Right ventricle myocardium inferior (tissue), 1 donor: ENCODE measurements at regions not wholly inside any gene's neighbourhood (a gene's known extent, or its start where the extent isn't known, plus 50 kb on each side); places are given as distances from the start of the nearest gene placed in this dataset.

Experiments
- ATAC-seq: fragments of 200-7000 bp; cut with Tn5 transposase; one replicate; pipeline ENCODE4 v1.9.1; 2020; ENCODE audit warnings: mild to moderate bottlenecking, moderate library complexity
- DNase-seq: peaks from one replicate; pipeline ENCODE4 v3.0.0; 2021; ENCODE audit errors: missing footprints
- intact Hi-C: fragments of 100-400 bp; cut with DNase I; formaldehyde crosslinking; loops from one replicate; pipeline ENCODE4 v1.11.0; 2022
- donor health status: DM: no; HTN: yes; CAD: no; lungs with severe emphysema.

DNA sequence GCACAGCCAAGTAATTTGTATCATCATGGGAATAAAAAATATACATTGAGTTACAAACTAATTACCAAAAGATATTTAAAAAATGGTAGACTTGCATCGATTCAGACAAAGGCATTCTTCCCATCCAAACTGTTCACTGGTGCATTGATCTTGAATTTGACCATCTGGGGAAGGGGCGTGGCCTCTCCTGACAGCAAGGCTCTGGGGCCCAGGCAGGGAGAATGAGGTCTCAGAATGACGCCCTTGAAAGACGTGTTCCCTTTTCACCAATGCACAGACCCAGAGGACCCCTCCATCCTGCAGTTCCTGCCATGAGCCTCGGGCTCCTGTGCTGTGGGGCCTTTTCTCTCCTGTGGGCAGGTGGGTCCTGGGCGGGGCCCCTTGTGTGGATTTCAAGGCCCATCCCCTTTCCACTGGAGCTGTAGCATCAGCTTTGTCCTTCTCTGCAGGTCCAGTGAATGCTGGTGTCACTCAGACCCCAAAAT lies 91.1 kb upstream of the PRSS58 start:
- no peak for ATAC-seq
- no peak for DNase-seq
- intact Hi-C loops = no loop called here

GRCh38 chr7:142348100-142348499 lies 90.2 kb upstream of the PRSS58 start:
- intact Hi-C loops = no loop called here
- ATAC-seq (no peak), DNase-seq (no peak)

DNA sequence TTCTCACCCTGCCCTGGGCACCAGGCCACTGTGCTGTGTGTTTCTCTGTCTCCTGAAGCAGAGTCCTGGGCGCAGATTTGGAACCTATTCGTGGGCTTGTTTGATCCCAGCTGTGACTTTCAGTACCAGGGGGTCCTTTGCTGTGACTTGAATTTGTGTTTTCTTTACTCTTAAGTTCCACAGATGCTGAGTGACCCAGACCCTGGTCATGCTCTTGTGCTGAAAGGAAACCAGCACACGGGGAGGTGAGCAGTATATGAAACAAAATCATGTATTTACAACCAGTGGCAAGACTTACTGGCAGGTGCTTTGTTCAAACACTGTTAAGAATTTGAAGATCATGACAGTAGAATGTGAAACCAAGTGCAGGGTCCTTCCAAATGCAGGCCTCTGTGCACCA lies 89.2 kb upstream of the PRSS58 start:
- no peak for DNase-seq
- intact Hi-C loops = no loop called here
- ATAC-seq = no peak

DNA sequence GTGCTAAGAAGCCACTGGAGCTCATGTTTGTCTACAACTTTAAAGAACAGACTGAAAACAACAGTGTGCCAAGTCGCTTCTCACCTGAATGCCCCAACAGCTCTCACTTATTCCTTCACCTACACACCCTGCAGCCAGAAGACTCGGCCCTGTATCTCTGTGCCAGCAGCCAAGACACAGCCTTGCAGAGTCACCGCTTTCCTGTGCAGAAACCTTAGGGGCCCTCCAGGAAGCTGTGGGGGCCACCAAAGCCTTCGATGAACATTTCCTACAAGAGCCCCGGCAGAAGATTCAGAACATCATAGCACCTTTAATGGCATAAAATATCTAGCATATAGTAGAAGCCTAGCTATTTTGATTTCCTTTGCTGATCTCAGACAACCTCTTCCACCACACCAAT lies 88.0 kb upstream of the PRSS58 start:
- intact Hi-C loops = no loop called here
- ATAC-seq (no peak), DNase-seq (no peak)

DNA sequence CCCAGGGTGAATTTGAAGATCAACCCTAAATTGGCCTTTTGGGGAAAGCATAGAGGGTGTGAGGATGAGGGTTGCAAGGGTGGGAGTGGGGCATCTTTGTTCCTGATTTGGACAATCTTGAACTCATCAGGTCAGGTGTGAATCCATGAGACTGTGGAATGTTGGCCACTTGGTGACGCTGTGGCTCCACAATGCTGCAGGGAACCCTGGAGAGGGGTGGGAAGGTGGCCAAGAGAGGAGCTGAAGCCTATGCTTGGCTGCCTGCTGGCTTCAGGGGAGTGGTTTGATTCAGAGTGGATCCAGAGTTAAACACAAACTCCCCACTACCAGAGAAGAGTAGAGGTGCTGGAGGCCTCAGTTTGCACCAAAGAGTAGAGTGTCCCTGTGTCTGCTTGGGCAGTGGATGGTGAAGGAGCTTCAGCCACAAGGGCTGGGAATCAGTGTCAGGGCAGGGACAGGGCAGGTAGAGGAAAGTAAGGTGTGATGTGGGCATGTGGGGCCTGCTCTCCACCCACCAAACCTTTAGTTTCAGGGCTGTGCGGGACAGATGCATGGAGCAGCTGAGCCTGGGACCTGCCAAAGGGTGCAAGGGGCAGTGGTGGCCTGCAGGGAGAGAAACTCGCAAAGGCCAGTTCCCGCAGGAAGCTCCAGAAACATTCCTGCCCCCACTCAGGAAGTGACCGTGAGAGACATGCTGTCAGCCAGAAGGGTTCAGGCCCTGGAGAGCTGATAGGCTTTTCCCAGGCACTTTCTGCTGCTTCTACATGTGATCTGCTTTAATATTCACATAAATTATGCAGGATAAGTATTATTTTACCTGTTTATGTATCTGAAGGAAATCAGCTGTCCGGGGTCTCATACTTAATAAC lies 81.0 kb upstream of the PRSS58 start:
- no peak for ATAC-seq
- intact Hi-C loops = no loop called here
- no peak for DNase-seq

- DNase-seq = no peak
- no peak for ATAC-seq
- intact Hi-C loops = no loop called here
Measured at GRCh38 chr7:142337054-142338001, 79.5 kb upstream of the PRSS58 start.

GRCh38 chr7:142334806-142335205 lies 76.9 kb upstream of the PRSS58 start:
- no peak for ATAC-seq
- no peak for DNase-seq
- intact Hi-C loops = no loop called here

DNA sequence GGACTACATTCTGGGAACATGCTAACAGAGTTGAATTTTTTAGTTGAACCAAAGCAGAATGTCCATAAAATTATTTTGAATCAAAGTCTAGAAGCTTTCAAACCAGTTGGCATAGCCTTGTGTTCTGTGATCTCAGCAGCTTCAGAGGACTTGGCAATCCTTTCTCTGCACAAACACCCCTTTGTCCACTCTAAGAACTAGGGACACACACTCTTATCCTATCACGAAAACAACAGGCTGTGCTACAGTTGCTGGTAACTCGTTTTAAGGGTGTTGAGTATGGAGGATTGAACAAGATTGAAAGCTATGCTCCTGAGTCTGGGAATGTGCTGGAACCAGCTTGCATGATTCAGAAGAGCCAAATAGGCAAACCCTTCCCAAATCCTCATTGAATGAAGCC lies 76.4 kb upstream of the PRSS58 start:
- ATAC-seq (no peak), DNase-seq (no peak)
- intact Hi-C loops = no loop called here

DNA sequence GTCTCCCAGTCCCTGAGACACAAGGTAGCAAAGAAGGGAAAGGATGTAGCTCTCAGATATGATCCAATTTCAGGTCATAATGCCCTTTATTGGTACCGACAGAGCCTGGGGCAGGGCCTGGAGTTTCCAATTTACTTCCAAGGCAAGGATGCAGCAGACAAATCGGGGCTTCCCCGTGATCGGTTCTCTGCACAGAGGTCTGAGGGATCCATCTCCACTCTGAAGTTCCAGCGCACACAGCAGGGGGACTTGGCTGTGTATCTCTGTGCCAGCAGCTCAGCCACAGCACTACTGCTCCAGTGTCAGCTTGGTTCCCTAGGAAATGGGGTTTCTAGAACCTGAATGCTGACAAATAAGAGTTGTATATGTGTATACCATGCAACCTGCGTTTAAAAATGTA lies 74.6 kb upstream of the PRSS58 start:
- no peak for DNase-seq
- intact Hi-C loops = no loop called here
- ATAC-seq = no peak

GRCh38 chr7:142331941-142332340 lies 74.1 kb upstream of the PRSS58 start:
- intact Hi-C loops = no loop called here
- ATAC-seq (no peak), DNase-seq (no peak)

- intact Hi-C loops = no loop called here
- DNase-seq (no peak), ATAC-seq (no peak)
Measured at GRCh38 chr7:142329062-142329790, 71.4 kb upstream of the PRSS58 start.

DNA sequence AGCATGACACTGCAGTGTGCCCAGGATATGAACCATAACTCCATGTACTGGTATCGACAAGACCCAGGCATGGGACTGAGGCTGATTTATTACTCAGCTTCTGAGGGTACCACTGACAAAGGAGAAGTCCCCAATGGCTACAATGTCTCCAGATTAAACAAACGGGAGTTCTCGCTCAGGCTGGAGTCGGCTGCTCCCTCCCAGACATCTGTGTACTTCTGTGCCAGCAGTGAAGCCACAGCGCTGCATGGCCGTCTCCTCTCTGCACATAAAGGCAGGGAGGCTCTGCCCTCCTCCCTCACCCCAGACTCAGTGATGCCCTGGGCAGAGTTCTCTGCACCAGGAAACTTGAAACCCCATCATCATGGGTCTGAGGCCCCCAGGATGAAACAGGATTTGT lies 70.7 kb upstream of the PRSS58 start:
- ATAC-seq (no peak), DNase-seq (no peak)
- intact Hi-C loops = no loop called here

- DNase-seq (no peak), ATAC-seq (no peak)
- intact Hi-C loops = no loop called here
Measured at GRCh38 chr7:142327628-142328405, 70.0 kb upstream of the PRSS58 start.

GRCh38 chr7:142323706-142324105 lies 65.8 kb upstream of the PRSS58 start:
- intact Hi-C loops = no loop called here
- ATAC-seq (no peak), DNase-seq (no peak)

- DNase-seq (no peak), ATAC-seq (no peak)
- intact Hi-C loops = no loop called here
Measured at GRCh38 chr7:142321391-142321790, 63.5 kb upstream of the PRSS58 start.

- intact Hi-C loops = no loop called here
- DNase-seq (no peak), ATAC-seq (no peak)
Measured at GRCh38 chr7:142320883-142321282, 63.0 kb upstream of the PRSS58 start.

DNA sequence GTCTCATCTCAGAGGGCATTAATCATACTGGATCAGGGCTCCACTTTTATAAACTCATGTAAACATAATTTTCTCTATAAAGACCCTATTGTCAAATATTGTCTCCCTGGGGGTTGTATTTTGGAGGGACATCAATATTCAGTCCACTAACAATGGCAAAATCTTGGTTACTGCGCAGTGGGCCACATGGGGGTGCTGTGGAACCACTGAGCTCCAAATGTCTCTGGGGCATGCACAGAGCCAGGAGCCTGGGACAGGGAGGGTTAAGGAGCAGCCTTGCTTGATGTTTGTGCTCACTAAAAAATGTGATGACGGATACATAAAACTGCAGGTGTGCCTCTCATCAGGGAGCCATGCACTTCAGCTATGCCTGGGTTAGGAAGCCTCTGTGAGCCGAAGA lies 62.1 kb upstream of the PRSS58 start:
- no peak for ATAC-seq
- no peak for DNase-seq
- intact Hi-C loops = no loop called here

- no peak for ATAC-seq
- intact Hi-C loops = no loop called here
- no peak for DNase-seq
Measured at GRCh38 chr7:142314281-142314680, 56.4 kb upstream of the PRSS58 start.

- ATAC-seq = no peak
- no peak for DNase-seq
- intact Hi-C loops = no loop called here
Measured at GRCh38 chr7:142313528-142313927, 55.7 kb upstream of the PRSS58 start.
